ENCODE measurements at regions not wholly inside any gene's neighbourhood (a gene's known extent, or its start where the extent isn't known, plus 50 kb on each side); places are given as distances from the start of the nearest gene placed in this dataset.

GRCh38 chr2:236781933-236782816 lies 212.6 kb downstream of the ACKR3 start:
- Histone ChIP-seq H3K9me3 (no peaks in the 10 kb centered on the region), H3K36me3 (replicated peaks in 1 of 2; ENCODE audit: control insufficient read depth in 1 of 2, insufficient read depth in 2 of 2, low read length in 1 of 2) (no peaks in the 10 kb centered on the region), H3F3A (replicated peaks; ENCODE audit: insufficient read depth) (no peaks in the 10 kb centered on the region), H3K4me3 (ENCODE audit: low read depth in 2 of 2, low read length in 1 of 2) (no peak overlapping the region), H3K9ac (no peak overlapping the region), H2AFZ (ENCODE audit: low read depth) (no peak overlapping the region), H3K9me2 (no peaks in the 10 kb centered on the region), H3K79me2 (ENCODE audit: insufficient read depth) (no peaks in the 10 kb centered on the region), H3K4me2 (no peak overlapping the region), H3K27me3 (ENCODE audit: insufficient read depth) (no peaks in the 10 kb centered on the region; the same call in 1 of the 2 replicates), H3K4me1 (ENCODE audit: control insufficient read depth in 1 of 2, insufficient read depth in 2 of 2, low read depth in 1 of 2, low read length in 1 of 2) (no peaks in the 10 kb centered on the region; a peak in 1 of 4 replicates), H4K20me1 (ENCODE audit: insufficient read depth) (no peaks in the 10 kb centered on the region), H3K27ac (ENCODE audit: low read depth in 2 of 2, low read length in 1 of 2) (no peak overlapping the region)
- TF ChIP-seq SMC3 (IDR thresholded peaks at IDR 0.05; ENCODE audit: low read depth, low read length) (no peak), RAD21 (IDR thresholded peaks at IDR 0.05; ENCODE audit: low read length) (no peak)
- ChIA-PET POLR2A (no interaction called here), CTCF (no interaction called here)
- DNase-seq: no peak
- 53% methylated on average over 17 of the region's 17 CpGs for WGBS (ENCODE audit: low lambda C conversion rate)

- no peak overlapping the region for H3K9ac ChIP-seq
- no peak for DNase-seq
- no peaks in the 10 kb centered on the region for H3K9me2 ChIP-seq
- H3F3A ChIP-seq (replicated peaks; ENCODE audit: insufficient read depth): no peaks in the 10 kb centered on the region
- no peaks in the 10 kb centered on the region for H3K4me1 ChIP-seq (ENCODE audit: control insufficient read depth in 1 of 2, insufficient read depth in 2 of 2, low read depth in 1 of 2, low read length in 1 of 2)
- no peaks in the 10 kb centered on the region for H4K20me1 ChIP-seq (ENCODE audit: insufficient read depth)
- ChIA-PET CTCF (no interaction called here), POLR2A (no interaction called here)
- H3K9me3 ChIP-seq: no peaks in the 10 kb centered on the region
- no peaks in the 10 kb centered on the region for H3K36me3 ChIP-seq (replicated peaks in 1 of 2; ENCODE audit: control insufficient read depth in 1 of 2, insufficient read depth in 2 of 2, low read length in 1 of 2)
- H3K4me3 ChIP-seq (ENCODE audit: low read depth in 2 of 2, low read length in 1 of 2): no peak overlapping the region
- H3K27ac ChIP-seq (ENCODE audit: low read depth in 2 of 2, low read length in 1 of 2): no peak overlapping the region
- no peaks in the 10 kb centered on the region for H3K79me2 ChIP-seq (ENCODE audit: insufficient read depth)
- no peak overlapping the region for H2AFZ ChIP-seq (ENCODE audit: low read depth)
- H3K27me3 ChIP-seq (ENCODE audit: insufficient read depth): no peaks in the 10 kb centered on the region; the same call in 1 of the 2 replicates
- no peak for TF ChIP-seq GATA2 (CRISPR knock-in tag; IDR thresholded peaks at IDR 0.05)
- no peak for TF ChIP-seq SIN3A (IDR thresholded peaks at IDR 0.05; ENCODE audit: borderline replicate concordance, low read depth, low read length)
- TF ChIP-seq ZBTB33 (IDR thresholded peaks at IDR 0.05; ENCODE audit: borderline replicate concordance, low read depth): no peak
- TF ChIP-seq RXRA (IDR thresholded peaks at IDR 0.05; ENCODE audit: borderline replicate concordance, low read depth): no peak
- WGBS (ENCODE audit: low lambda C conversion rate): 22% methylated on average over 5 of the region's 5 CpGs
- no peak overlapping the region for H3K4me2 ChIP-seq
Observed at GRCh38 chr2:236782938-236783337, 213.3 kb downstream of the ACKR3 start.

- no peak overlapping the region for H3K27ac ChIP-seq (ENCODE audit: low read depth in 2 of 2, low read length in 1 of 2)
- H3K9me2 ChIP-seq: no peaks in the 10 kb centered on the region
- ChIA-PET POLR2A (no interaction called here), CTCF (no interaction called here)
- no peaks in the 10 kb centered on the region for H3K36me3 ChIP-seq (replicated peaks in 1 of 2; ENCODE audit: control insufficient read depth in 1 of 2, insufficient read depth in 2 of 2, low read length in 1 of 2)
- no peaks in the 10 kb centered on the region for H3F3A ChIP-seq (replicated peaks; ENCODE audit: insufficient read depth)
- 44% methylated on average over 6 of the region's 6 CpGs for WGBS (ENCODE audit: low lambda C conversion rate)
- no peaks in the 10 kb centered on the region for H4K20me1 ChIP-seq (ENCODE audit: insufficient read depth)
- no peaks in the 10 kb centered on the region; the same call in 1 of the 2 replicates for H3K27me3 ChIP-seq (ENCODE audit: insufficient read depth)
- no peaks in the 10 kb centered on the region for H3K9me3 ChIP-seq
- no peaks in the 10 kb centered on the region for H3K79me2 ChIP-seq (ENCODE audit: insufficient read depth)
- DNase-seq: no peak
- no peak overlapping the region for H3K9ac ChIP-seq
- no peak overlapping the region for H3K4me3 ChIP-seq (ENCODE audit: low read depth in 2 of 2, low read length in 1 of 2)
- H3K4me2 ChIP-seq: no peak overlapping the region
- no peak overlapping the region for H2AFZ ChIP-seq (ENCODE audit: low read depth)
- no peak for TF ChIP-seq CTCF (IDR thresholded peaks at IDR 0.05)
- TF ChIP-seq NRF1 (IDR thresholded peaks at IDR 0.05; ENCODE audit: low read depth, low read length): no peak
- no peak for TF ChIP-seq TCF12 (IDR thresholded peaks at IDR 0.05)
- no peak for TF ChIP-seq ZBTB33 (IDR thresholded peaks at IDR 0.05; ENCODE audit: borderline replicate concordance, low read depth)
- no peak for TF ChIP-seq EP300 (IDR thresholded peaks at IDR 0.05; ENCODE audit: borderline replicate concordance in 1 of 2, low read depth in 1 of 2, low read length in 1 of 2)
- TF ChIP-seq CHD2 (IDR thresholded peaks at IDR 0.05; ENCODE audit: low read length, partially characterized antibody): no peak
- H3K4me1 ChIP-seq (ENCODE audit: control insufficient read depth in 1 of 2, insufficient read depth in 2 of 2, low read depth in 1 of 2, low read length in 1 of 2): no peaks in the 10 kb centered on the region
Observed at GRCh38 chr2:236783417-236784020, 213.9 kb downstream of the ACKR3 start.
